ENCODE measurements at regions not wholly inside any gene's neighbourhood (a gene's known extent, or its start where the extent isn't known, plus 50 kb on each side); places are given as distances from the start of the nearest gene placed in this dataset.

DNA sequence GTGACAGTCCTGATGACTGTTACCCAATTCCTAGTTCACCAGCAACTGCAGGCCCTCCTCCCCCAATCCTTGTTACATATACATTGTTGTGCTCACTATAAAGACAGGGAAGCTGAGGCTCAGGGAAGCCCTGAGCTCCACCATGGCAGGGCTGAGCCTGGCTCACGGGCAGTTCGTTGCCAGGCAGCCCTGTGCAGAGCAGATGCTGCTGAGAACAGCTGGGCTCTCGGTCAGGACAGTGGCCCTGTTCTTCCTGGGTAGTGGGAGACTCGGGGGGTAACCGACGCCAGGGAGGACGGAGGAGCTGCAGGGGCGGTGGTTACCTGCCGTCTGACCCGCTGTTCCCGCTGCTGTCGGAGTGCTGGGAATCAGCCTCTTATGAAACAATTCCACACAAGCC is 80.9 kb upstream of the ZNF469 start:
- H3K27ac Mint-ChIP-seq, result no peak overlapping the region

More for the DNA sequence above, 80.9 kb upstream of the ZNF469 start:
- no peak overlapping the region for H3K14ac ChIP-seq (ENCODE audit: insufficient read depth, low read length)
- no peak overlapping the region for H3T11ph ChIP-seq (ENCODE audit: low read length)
- no peak overlapping the region for H2AK5ac ChIP-seq (ENCODE audit: insufficient read length, low read length)
- H2AFZ ChIP-seq (ENCODE audit: low read length), result no peak overlapping the region
- H4K5ac ChIP-seq (ENCODE audit: insufficient read length, low read depth, low read length), result no peak overlapping the region
- no peak overlapping the region for H2BK5ac ChIP-seq (ENCODE audit: insufficient read length, low read length)
- no peak overlapping the region for H4K8ac ChIP-seq (replicated peaks; ENCODE audit: insufficient read length, low read depth, low read length)
- no peaks in the 10 kb centered on the region for H3K79me1 ChIP-seq (ENCODE audit: insufficient read depth, low read depth, low read length, poor library complexity, severe bottlenecking)
- no peaks in the 10 kb centered on the region for H3K9me3 ChIP-seq (ENCODE audit: control insufficient read depth, low read depth, low read length)
- H3K4ac ChIP-seq (ENCODE audit: low read depth, low read length), result no peak overlapping the region
- no peak overlapping the region for H3K56ac ChIP-seq (ENCODE audit: insufficient read length, low read depth, low read length)
- H3K23me2 ChIP-seq (ENCODE audit: insufficient read length, low read depth, low read length, poor library complexity, severe bottlenecking), result no peaks in the 10 kb centered on the region
- H2BK120ac ChIP-seq (ENCODE audit: low read depth, low read length, poor library complexity, severe bottlenecking), result no peak overlapping the region
- Mint-ChIP-seq H3K27me3 (ENCODE audit: low read depth) (peaks cover 7% of the 10 kb centered on the region), H3K36me3 (ENCODE audit: insufficient read depth in 1 of 3, low read depth in 3 of 3) (peaks cover 0 to 4% (median 0%) of the 10 kb centered on the region in 3 experiments; a peak in 2 of 7 replicates), H3K9me3 (peaks cover 8 to 15% of the 10 kb centered on the region in 2 experiments), H3K4me1 (no peaks in the 10 kb centered on the region), H3K4me3 (no peak overlapping the region)
- no peak for TF ChIP-seq CTCF (conservative IDR thresholded peaks at IDR 0.05)
- H2BK12ac ChIP-seq (ENCODE audit: insufficient read length, low read depth, low read length), result no peak overlapping the region
- H3K23ac ChIP-seq (ENCODE audit: insufficient read length, low read depth, low read length), result no peak overlapping the region
- WGBS (ENCODE audit: extremely low coverage, insufficient read length, low lambda C conversion rate), result no CpG with 5 or more reads among the region's 12 CpGs
- no peaks in the 10 kb centered on the region for H3K27me3 ChIP-seq (ENCODE audit: insufficient read depth, low read length)
- H2BK20ac ChIP-seq (ENCODE audit: low read depth, low read length, poor library complexity, severe bottlenecking), result no peak overlapping the region
- no peak overlapping the region for H3K18ac ChIP-seq (ENCODE audit: insufficient read length, low read depth, low read length)
- H3K4me2 ChIP-seq (ENCODE audit: insufficient read depth, insufficient read length, low read length), result no peak overlapping the region
- no peaks in the 10 kb centered on the region for H3K4me1 ChIP-seq (ENCODE audit: insufficient read depth, low read length)
- H2BK15ac ChIP-seq (ENCODE audit: low read depth, low read length), result no peak overlapping the region
- no peak overlapping the region for H3K9ac ChIP-seq (ENCODE audit: extremely low read depth, insufficient read length, low read length)
- no peaks in the 10 kb centered on the region for H3K79me2 ChIP-seq (ENCODE audit: insufficient read depth, low read length)
- no peak overlapping the region for H3K27ac ChIP-seq (ENCODE audit: insufficient read length, low read depth, low read length)
- no peak overlapping the region for H4K91ac ChIP-seq (ENCODE audit: insufficient read length, low read depth, low read length)
- H4K20me1 ChIP-seq (ENCODE audit: control insufficient read depth, insufficient read depth, insufficient read length), result no peaks in the 10 kb centered on the region
- DNase-seq, result no peak

Measured in H9 (cell line).